ENCODE measurements at regions not wholly inside any gene's neighbourhood (a gene's known extent, or its start where the extent isn't known, plus 50 kb on each side); places are given as distances from the start of the nearest gene placed in this dataset.

DNA sequence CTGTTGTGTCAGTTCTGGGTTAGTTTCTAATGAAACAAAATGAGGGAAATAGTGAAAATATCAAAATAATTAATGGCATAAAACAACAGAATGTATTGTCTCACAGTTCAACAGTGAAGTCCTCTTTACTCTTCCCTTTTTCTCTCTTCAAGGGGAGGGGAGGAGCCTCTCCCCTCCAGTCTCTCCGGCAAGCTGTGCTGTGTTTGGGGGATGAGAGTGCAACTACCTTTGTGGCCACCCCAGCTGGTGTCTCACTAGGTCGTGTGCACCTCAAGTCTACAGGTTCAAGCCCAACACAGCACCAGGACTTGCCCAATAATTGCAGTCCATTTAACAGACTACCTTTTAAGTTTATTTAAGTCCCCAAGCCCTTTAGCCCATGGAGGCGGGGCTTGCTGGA, 271.7 kb upstream of the DOK6 start:
- TF ChIP-seq POLR2A (IDR thresholded peaks at IDR 0.05; ENCODE audit: extremely low read depth, insufficient read length) (no peak), MYC (IDR thresholded peaks at IDR 0.05; ENCODE audit: low read depth, low read length) (no peak)
- TF ChIP-seq, protein P1, sequence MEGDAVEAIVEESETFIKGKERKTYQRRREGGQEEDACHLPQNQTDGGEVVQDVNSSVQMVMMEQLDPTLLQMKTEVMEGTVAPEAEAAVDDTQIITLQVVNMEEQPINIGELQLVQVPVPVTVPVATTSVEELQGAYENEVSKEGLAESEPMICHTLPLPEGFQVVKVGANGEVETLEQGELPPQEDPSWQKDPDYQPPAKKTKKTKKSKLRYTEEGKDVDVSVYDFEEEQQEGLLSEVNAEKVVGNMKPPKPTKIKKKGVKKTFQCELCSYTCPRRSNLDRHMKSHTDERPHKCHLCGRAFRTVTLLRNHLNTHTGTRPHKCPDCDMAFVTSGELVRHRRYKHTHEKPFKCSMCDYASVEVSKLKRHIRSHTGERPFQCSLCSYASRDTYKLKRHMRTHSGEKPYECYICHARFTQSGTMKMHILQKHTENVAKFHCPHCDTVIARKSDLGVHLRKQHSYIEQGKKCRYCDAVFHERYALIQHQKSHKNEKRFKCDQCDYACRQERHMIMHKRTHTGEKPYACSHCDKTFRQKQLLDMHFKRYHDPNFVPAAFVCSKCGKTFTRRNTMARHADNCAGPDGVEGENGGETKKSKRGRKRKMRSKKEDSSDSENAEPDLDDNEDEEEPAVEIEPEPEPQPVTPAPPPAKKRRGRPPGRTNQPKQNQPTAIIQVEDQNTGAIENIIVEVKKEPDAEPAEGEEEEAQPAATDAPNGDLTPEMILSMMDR (IDR thresholded peaks at IDR 0.05; ENCODE audit: low read depth, low read length) = no peak
- TF ChIP-seq, protein P2, sequence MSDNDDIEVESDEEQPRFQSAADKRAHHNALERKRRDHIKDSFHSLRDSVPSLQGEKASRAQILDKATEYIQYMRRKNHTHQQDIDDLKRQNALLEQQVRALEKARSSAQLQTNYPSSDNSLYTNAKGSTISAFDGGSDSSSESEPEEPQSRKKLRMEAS (IDR thresholded peaks at IDR 0.05; ENCODE audit: low read depth, low read length) = no peak
- H3K4me3 ChIP-seq (ENCODE audit: low read depth, low read length) = no peak overlapping the region
- DNase-seq (ENCODE audit: low read depth) = no peak

DNA sequence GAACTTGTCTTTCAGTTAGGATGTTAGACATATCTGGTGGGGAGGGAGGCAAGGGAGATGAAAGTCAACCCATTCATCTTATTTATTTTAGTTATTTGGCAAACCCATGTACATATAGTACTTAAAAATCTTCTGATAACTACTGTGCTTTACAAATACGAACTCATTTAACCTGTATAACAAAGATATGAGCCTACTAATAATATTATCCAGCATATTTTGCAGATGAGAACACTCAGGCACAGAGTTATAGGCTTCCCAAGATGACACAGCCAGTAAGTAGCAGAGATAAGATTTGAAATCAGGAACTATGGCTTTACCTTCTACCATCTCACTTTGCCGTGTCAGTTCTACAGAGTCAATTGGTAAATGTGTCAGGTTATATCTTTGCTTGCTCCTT, 262.6 kb upstream of the DOK6 start:
- no peak overlapping the region for H3K4me3 ChIP-seq (ENCODE audit: low read depth, low read length)
- TF ChIP-seq POLR2A (IDR thresholded peaks at IDR 0.05; ENCODE audit: extremely low read depth, insufficient read length) (no peak), MYC (IDR thresholded peaks at IDR 0.05; ENCODE audit: low read depth, low read length) (no peak)
- TF ChIP-seq, protein P1 (IDR thresholded peaks at IDR 0.05; ENCODE audit: low read depth, low read length) = no peak
- TF ChIP-seq, protein P2 (IDR thresholded peaks at IDR 0.05; ENCODE audit: low read depth, low read length) = no peak
- no peak for DNase-seq (ENCODE audit: low read depth)

DNA sequence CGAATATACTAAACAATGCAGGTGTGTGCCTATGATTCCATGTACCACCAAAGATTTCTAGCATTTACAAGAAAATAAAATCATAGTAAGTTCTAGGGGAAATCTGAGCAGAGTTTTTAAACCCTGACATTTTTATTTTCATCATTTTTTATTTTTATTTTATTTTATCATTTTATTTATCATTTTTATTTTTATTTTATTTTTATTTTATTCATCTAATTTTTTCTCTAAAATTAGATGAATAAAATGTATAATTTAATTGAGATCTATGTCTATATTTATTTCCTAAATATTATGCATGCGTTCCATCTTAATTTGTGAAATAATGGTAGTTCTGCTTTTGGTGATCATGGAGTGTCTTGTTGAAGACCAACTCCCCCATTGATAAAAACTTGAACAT, 257.6 kb upstream of the DOK6 start:
- no peak overlapping the region for H3K4me3 ChIP-seq (ENCODE audit: low read depth, low read length)
- DNase-seq (ENCODE audit: low read depth) = no peak
- TF ChIP-seq, protein P1 (IDR thresholded peaks at IDR 0.05; ENCODE audit: low read depth, low read length) = no peak
- no peak for TF ChIP-seq MYC (IDR thresholded peaks at IDR 0.05; ENCODE audit: low read depth, low read length)
- TF ChIP-seq, protein P2 (IDR thresholded peaks at IDR 0.05; ENCODE audit: low read depth, low read length) = no peak
- TF ChIP-seq POLR2A (IDR thresholded peaks at IDR 0.05; ENCODE audit: extremely low read depth, insufficient read length) = no peak

DNA sequence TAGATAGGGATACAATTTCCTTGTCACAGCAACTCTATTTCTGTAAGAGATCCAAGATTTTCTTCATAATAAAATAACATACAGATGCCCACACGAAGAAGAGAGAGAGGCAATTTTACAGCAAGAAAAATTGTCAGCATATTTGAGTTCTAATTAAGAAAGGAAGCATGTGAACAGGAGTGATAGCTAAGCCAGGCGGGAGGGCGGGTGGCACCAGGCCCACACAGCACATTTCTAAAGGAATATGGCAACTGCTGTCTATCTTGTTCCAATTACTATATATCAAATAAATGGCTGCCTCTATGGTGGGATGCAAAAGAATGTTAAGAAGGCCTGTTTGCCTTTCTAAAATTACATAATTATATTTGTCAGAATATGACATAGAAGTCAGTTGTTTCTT, 248.3 kb upstream of the DOK6 start:
- no peak for DNase-seq (ENCODE audit: low read depth)
- H3K4me3 ChIP-seq (ENCODE audit: low read depth, low read length) = no peak overlapping the region
- TF ChIP-seq, protein P1 (IDR thresholded peaks at IDR 0.05; ENCODE audit: low read depth, low read length) = no peak
- TF ChIP-seq, protein P2 (IDR thresholded peaks at IDR 0.05; ENCODE audit: low read depth, low read length) = no peak
- no peak for TF ChIP-seq POLR2A (IDR thresholded peaks at IDR 0.05; ENCODE audit: extremely low read depth, insufficient read length)
- TF ChIP-seq MYC (IDR thresholded peaks at IDR 0.05; ENCODE audit: low read depth, low read length) = no peak

DNA sequence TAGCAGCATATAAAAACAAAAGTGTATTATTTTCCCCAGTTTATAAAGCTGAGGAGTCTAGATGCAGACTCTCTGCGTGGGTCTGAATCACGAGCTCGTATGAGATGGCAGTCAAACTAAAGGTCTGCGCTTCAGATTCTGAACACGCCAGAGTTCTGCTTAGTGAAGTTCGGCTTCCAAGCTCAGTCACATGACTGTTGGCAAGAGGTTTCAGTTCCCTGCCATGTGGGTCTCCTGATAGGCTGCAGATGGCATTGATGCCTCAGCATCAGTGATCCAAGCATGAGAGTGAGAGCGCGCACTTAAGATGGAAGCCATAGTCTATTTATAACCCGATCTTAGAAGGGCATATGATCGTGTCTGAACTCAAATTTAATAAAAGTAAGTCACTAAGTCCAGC, 242.8 kb upstream of the DOK6 start:
- no peak for DNase-seq (ENCODE audit: low read depth)
- H3K4me3 ChIP-seq (ENCODE audit: low read depth, low read length) = no peak overlapping the region
- TF ChIP-seq, protein P2 (IDR thresholded peaks at IDR 0.05; ENCODE audit: low read depth, low read length) = no peak
- TF ChIP-seq MYC (IDR thresholded peaks at IDR 0.05; ENCODE audit: low read depth, low read length) = no peak
- TF ChIP-seq, protein P1 (IDR thresholded peaks at IDR 0.05; ENCODE audit: low read depth, low read length) = no peak

DNA sequence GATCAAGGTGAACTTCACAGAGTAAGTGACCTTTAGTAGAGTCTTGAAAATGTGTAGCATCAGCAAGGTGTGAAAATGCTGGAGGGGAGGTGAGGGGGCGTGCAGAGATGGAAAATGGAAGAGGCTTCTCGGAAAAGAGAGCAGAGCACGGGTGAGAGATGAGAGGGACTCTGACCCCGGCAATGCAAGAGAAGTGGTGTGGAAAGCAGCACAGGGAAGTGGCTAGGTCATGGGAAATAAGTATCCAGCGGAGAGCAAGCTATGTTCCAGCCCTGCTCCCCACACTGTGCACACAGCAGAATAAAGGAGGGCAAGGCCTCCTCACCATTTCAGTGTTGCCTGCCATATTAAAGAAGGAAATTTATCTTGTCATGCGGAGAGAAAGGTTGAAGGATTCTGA, 241.7 kb upstream of the DOK6 start:
- no peak overlapping the region for H3K4me3 ChIP-seq (ENCODE audit: low read depth, low read length)
- TF ChIP-seq MYC (IDR thresholded peaks at IDR 0.05; ENCODE audit: low read depth, low read length) (no peak), POLR2A (IDR thresholded peaks at IDR 0.05; ENCODE audit: extremely low read depth, insufficient read length) (no peak)
- TF ChIP-seq, protein P2 (IDR thresholded peaks at IDR 0.05; ENCODE audit: low read depth, low read length) = no peak
- TF ChIP-seq, protein P1 (IDR thresholded peaks at IDR 0.05; ENCODE audit: low read depth, low read length) = no peak
- no peak for DNase-seq (ENCODE audit: low read depth)
